GM12875 (cell line): ENCODE measurements at regions not wholly inside any gene's neighbourhood (a gene's known extent, or its start where the extent isn't known, plus 50 kb on each side); places are given as distances from the start of the nearest gene placed in this dataset.

Source experiments
- H3K4me3 ChIP-seq: one replicate; pipeline ENCODE4 v1.5.1; 2011; ENCODE audit warnings: low read depth, low read length, control low read depth
- TF ChIP-seq, protein P1 (sequence below): IDR thresholded peaks from 2 replicates; pipeline ENCODE4 v1.5.1; 2011; ENCODE audit warnings: low read depth, mild to moderate bottlenecking, control low read depth, inconsistent platforms, low read length, moderate library complexity, borderline replicate concordance; ENCODE audit not compliant: insufficient read depth

- no peak overlapping the region for H3K4me3 ChIP-seq
- TF ChIP-seq, protein P1, sequence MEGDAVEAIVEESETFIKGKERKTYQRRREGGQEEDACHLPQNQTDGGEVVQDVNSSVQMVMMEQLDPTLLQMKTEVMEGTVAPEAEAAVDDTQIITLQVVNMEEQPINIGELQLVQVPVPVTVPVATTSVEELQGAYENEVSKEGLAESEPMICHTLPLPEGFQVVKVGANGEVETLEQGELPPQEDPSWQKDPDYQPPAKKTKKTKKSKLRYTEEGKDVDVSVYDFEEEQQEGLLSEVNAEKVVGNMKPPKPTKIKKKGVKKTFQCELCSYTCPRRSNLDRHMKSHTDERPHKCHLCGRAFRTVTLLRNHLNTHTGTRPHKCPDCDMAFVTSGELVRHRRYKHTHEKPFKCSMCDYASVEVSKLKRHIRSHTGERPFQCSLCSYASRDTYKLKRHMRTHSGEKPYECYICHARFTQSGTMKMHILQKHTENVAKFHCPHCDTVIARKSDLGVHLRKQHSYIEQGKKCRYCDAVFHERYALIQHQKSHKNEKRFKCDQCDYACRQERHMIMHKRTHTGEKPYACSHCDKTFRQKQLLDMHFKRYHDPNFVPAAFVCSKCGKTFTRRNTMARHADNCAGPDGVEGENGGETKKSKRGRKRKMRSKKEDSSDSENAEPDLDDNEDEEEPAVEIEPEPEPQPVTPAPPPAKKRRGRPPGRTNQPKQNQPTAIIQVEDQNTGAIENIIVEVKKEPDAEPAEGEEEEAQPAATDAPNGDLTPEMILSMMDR, result no peak
These were observed 207.9 kb upstream of the MARCKS start for GRCh38 chr6:113649276-113649675.

- no peak overlapping the region for H3K4me3 ChIP-seq
- TF ChIP-seq, protein P1, result no peak
These were observed 207.1 kb upstream of the MARCKS start for GRCh38 chr6:113649880-113650609.

DNA sequence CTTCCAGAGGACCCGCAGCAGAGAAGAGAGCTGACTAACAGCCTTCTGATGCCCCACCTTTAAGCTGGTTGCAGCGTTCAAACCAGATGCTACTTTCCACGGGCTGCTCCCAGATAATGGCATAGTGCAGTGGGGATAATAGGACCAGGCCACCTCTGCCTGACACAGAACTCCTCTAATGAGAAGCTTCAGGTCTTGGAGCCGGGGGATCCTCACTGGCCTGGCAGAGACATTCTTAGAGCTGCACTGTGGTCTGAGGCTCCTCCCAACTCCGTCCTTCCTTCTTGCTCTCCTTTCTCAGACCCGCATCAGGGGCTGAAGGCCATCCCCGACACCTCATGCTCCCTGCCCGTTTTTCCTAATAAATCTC is 206.6 kb upstream of the MARCKS start:
- TF ChIP-seq, protein P1, result no peak
- no peak overlapping the region for H3K4me3 ChIP-seq

GRCh38 chr6:113651120-113651519 is 206.0 kb upstream of the MARCKS start:
- TF ChIP-seq, protein P1, result no peak
- H3K4me3 ChIP-seq, result no peak overlapping the region

DNA sequence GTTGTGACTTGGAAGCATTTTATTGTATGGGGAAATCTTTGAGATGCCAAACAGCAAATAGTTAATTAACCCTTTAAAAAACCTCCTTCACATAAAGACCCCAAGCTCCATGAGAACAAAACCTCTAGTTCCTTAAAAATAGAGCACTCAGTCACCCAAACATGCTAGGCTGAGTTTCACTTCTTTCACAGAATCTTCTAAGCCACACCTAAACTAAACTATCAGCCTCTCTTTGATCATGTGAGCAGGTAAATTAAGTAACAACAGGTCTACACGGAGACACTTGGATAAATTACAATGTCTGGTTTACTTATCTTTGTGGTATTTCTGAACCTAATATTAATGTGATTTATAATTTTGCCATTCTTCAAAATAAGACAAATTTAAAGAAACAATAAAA is 205.2 kb upstream of the MARCKS start:
- H3K4me3 ChIP-seq, result no peak overlapping the region
- TF ChIP-seq, protein P1, result no peak

DNA sequence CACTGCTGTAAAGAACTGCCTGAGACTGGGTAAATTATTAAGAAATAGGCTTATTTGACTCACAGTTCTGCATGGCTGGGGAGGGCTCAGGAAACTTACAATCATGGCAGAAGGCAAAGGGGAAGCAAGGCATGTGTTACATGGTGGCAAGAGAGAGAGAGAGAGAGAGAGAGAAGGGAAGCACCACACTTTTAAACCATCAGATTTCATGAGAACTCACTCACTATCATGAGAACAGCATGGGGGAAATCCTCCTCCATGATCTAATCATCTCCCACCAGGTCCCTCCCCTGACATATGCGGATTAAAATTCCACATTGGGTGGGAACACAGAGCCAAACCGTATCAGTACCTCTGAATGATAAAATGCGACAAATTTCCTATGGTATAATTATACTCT is 203.9 kb upstream of the MARCKS start:
- no peak overlapping the region for H3K4me3 ChIP-seq
- TF ChIP-seq, protein P1, result no peak

DNA sequence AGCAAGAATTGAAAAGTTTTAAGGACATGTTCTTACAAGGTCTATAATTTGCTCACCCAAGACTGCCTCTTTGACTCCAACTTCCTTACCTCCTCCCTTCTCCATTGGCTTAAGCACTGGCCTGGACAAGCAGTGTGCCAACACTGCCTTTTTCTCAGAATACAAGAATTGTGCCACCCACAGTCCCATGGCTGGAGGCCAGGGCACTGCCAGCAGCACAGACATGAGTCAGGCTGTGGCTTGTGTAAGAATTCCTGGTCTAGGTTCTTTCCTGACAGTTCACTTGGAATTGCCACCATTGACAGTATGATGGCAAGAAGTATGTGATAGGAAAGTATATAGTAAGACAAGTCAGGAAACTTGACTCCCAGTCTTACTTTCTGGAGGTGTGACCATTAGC is 202.7 kb upstream of the MARCKS start:
- H3K4me3 ChIP-seq, result no peak overlapping the region

More for the DNA sequence above, 202.7 kb upstream of the MARCKS start:
- TF ChIP-seq, protein P1, result no peak
